ENCODE measurements at regions not wholly inside any gene's neighbourhood (a gene's known extent, or its start where the extent isn't known, plus 50 kb on each side); places are given as distances from the start of the nearest gene placed in this dataset.
"Not testable (repeated sequence)": the region's sequence is repeated elsewhere in the genome, so short reads cannot be mapped to it uniquely, and the experiment has no call there.

DNA sequence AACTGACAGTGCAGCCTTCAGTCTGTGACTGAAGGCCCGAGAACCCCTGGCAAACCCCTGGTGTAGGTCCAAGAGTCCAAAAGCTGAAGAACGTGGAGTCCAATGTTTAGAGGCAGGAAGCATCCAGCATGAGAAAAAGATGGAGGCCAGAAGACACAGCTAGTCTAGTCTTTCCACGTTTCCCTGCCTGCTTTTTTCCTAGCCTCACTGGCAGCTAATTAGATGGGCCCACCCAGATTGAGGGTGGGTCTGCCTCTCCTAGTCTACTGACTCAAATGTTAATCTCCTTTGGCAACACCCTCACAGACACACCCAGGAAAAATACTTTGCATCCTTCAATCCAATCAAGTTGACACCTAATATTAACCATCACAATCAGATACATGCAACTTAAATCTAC is 87.8 kb downstream of the TENT5D start:
- DNase-seq (ENCODE audit: low read depth): not testable (repeated sequence)

- no peak for DNase-seq (ENCODE audit: low read depth)
Measured at GRCh38 chrX:80511969-80512760, 91.9 kb downstream of the TENT5D start.

DNA sequence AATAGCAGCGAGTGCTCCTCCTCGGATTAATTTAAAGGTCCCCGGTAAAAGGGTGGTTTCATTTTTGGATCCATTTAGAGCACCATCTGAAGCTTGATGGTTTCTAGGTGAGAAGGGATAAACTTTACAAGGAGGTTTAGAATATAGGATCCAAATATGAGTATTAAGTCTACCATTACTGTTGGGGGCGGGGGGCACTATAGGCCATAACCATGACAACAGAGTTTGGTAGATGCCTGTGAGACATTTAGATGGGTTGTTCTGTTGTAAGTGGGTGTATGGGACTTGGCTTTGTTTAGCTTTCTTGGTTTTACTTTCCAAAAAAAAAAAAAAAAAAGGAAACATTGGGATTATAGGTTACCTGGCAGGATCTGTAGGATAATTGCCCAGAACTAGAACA is 92.7 kb downstream of the TENT5D start:
- DNase-seq (ENCODE audit: low read depth): no peak

GRCh38 chrX:80513625-80514024 is 93.4 kb downstream of the TENT5D start:
- DNase-seq (ENCODE audit: low read depth): no peak

- no peak for DNase-seq (ENCODE audit: low read depth)
Measured at GRCh38 chrX:80537096-80537495, 116.8 kb downstream of the TENT5D start.

- no peak for DNase-seq (ENCODE audit: low read depth)
Measured at GRCh38 chrX:80550722-80551121, 130.5 kb downstream of the TENT5D start.

DNA sequence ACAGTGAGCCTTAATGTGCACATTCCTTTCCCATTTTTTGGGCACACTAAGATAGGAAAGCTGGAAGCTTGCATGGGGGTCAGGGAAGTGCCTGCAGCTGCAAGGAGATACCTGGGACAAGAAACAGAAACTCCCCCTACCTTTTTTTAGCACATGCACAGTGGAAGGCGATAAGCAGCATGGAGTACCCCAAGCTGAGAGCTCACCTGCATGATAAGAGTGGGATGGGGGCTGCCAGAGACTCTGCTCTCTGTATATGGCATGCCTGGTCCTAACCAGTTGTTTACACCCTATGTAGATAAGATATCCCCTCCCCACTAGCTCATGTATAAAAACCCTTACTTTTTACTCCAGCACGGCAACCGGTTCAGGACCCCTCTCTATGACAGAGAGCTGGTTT is 135.9 kb downstream of the TENT5D start:
- DNase-seq (ENCODE audit: low read depth): no peak

DNA sequence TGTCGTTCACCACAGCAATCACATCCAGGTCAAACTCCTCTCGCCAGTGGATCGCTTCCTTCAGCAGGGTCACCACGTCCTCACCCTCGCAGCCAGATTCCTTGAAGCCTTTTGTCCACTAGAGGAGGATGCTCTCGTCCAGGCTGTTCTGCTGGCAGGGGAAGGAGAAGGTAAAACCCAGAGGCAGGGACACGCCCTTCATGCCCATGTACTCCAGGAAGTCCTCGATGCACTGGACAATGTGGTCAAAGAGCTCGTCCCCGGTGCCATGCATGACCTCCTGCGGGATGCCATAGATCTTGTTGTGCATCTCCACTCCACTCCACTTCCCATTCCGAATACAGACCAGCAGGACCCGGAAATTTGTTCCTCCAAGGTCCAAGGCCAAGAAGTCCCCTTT is 152.4 kb downstream of the TENT5D start:
- DNase-seq (ENCODE audit: low read depth): no peak

- no peak for DNase-seq (ENCODE audit: low read depth)
Measured at GRCh38 chrX:80573275-80573674, 153.0 kb downstream of the TENT5D start.

DNA sequence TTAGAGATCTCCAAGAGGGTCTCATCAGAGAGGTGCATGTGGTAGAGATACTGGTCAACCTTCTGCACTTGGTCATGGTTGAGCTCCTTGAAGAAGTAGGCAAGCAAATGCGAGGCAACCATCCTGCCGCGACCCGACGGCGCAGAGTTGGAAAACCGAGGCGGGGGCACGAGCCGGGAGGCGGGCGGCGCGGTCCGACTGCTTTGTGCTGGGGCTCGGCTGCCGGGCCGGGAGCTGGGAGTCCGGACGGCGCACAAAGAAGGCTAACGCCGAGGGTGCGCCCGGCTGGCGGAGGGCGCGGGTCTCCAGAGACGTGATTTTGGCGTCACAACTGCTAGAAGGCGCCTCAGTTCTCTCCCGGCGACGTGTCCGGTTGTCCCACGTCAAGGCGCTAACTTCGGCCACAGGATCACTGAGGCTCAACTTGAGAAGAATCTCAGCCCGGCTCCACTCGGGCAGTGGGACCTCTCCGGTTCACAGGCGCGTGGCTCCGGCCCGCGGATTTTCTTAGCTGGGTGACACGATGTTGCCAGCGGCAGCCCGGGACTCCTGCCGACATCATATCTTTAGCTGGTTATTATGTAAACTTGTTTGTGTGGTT is 154.3 kb downstream of the TENT5D start:
- DNase-seq (ENCODE audit: low read depth): not testable (repeated sequence)

GRCh38 chrX:80576267-80576666 is 156.0 kb downstream of the TENT5D start:
- no peak for DNase-seq (ENCODE audit: low read depth)

GRCh38 chrX:80576806-80577533 is 156.7 kb downstream of the TENT5D start:
- DNase-seq (ENCODE audit: low read depth): no peak

- DNase-seq (ENCODE audit: low read depth): peak; percentile 2
Measured at GRCh38 chrX:80578517-80579105, 158.4 kb downstream of the TENT5D start.

- DNase-seq (ENCODE audit: low read depth): not testable (repeated sequence)
Measured at GRCh38 chrX:80590992-80591391, 170.7 kb downstream of the TENT5D start.

DNA sequence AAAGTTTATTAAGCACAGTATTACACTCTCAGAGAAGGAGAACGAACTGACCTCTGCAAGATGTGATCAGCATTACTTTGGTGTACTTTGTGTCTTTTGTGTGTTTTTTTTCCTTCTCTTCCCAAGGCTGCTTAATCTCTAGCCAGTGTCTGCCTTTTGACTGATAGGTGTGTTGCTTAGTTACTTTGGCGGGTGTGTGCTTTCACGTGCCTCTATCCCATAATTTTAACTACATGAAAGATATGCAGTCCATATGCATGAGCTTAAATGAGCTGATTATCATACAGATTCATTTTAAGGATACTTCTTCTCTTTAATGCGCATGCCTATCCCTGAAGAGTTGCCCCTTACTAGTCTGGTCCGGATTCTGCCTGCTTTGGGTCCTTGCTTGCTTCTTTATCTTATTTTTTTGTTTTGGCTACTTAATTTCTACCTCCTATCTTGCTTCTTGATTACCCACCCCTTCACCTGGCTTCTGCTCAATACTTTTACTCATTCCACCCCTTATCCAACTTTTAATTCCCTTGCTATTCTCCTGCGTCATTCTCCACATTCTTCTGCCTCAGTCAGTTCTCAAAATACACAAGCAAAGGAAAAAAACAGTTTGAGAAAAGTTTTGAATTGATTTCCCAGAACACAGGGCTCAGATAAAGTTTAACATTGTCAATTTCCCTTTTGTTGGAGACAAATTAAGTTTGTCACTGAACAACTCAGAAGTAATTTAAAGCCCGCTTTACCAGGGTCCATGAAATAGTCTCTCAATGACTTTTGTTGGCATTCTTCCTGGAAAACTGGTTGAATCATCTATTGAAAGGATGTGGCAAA is 182.0 kb downstream of the TENT5D start:
- no peak for DNase-seq (ENCODE audit: low read depth)
